HEK293 (cell line): ENCODE measurements at regions not wholly inside any gene's neighbourhood (a gene's known extent, or its start where the extent isn't known, plus 50 kb on each side); places are given as distances from the start of the nearest gene placed in this dataset.

ENCODE experiments used
- REST ChIP-seq: fragments of 450-650 bp; formaldehyde crosslinking; IDR thresholded peaks from 2 replicates; pipeline ENCODE4 v1.5.1; 2016; ENCODE audit warnings: missing biosample characterization, missing genetic modification characterization
- ZNF350 ChIP-seq: fragments of 450-650 bp; formaldehyde crosslinking; IDR thresholded peaks from 2 replicates; pipeline ENCODE4 v1.5.0; 2017; ENCODE audit warnings: missing biosample characterization, mild to moderate bottlenecking, missing genetic modification characterization
- ZNF660 ChIP-seq: fragments of 450-650 bp; IDR thresholded peaks from 2 replicates; pipeline ENCODE4 v1.5.1; 2018; ENCODE audit warnings: missing biosample characterization, mild to moderate bottlenecking, missing genetic modification characterization

GRCh38 chr12:67508830-67509229, 139.7 kb upstream of the DYRK2 start:
- no peak for TF ChIP-seq ZNF350
- TF ChIP-seq ZNF660 (tag by site-specific recombination) = no peak
- no peak for TF ChIP-seq REST (tag by site-specific recombination)
